ENCODE measurements at regions not wholly inside any gene's neighbourhood (a gene's known extent, or its start where the extent isn't known, plus 50 kb on each side); places are given as distances from the start of the nearest gene placed in this dataset.

DNA sequence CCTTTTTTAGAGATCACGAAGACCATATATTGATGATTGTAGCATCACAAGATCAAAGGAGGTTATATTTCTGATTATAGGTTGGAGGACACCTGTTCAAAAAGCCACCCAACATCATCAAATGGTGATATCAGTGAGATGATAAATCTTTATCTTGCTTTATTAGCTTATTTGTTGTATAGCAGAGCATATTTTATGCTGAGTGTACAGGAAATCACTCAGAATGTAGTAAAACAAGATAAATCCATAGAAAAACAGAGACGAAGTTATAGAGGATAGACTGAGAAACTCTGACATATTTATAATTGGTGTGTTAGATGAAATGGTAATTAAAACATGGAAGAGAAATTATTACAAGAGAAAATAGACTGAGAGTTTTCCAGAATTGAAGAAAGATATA lies 69.8 kb upstream of the DMAC1 start:
- no peaks in the 10 kb centered on the region for H3K4me1 Mint-ChIP-seq
- Histone ChIP-seq H3K27ac (ENCODE audit: insufficient read length, low read depth, low read length) (no peak overlapping the region), H2AK5ac (ENCODE audit: insufficient read length, low read length) (no peak overlapping the region), H3K4ac (ENCODE audit: low read depth, low read length) (no peak overlapping the region), H4K20me1 (ENCODE audit: control insufficient read depth, insufficient read depth, insufficient read length) (no peaks in the 10 kb centered on the region), H3K9ac (ENCODE audit: extremely low read depth, insufficient read length, low read length) (no peak overlapping the region), H3K79me1 (ENCODE audit: insufficient read depth, low read depth, low read length, poor library complexity, severe bottlenecking) (no peaks in the 10 kb centered on the region), H3T11ph (ENCODE audit: low read length) (no peak overlapping the region), H3K79me2 (ENCODE audit: insufficient read depth, low read length) (no peaks in the 10 kb centered on the region), H3K56ac (ENCODE audit: insufficient read length, low read depth, low read length) (no peak overlapping the region), H3K23ac (ENCODE audit: insufficient read length, low read depth, low read length) (no peak overlapping the region), H2BK15ac (ENCODE audit: low read depth, low read length) (no peak overlapping the region), H3K27me3 (ENCODE audit: insufficient read depth, low read length) (no peaks in the 10 kb centered on the region), H3K18ac (ENCODE audit: insufficient read length, low read depth, low read length) (no peak overlapping the region), H4K91ac (ENCODE audit: insufficient read length, low read depth, low read length) (no peak overlapping the region), H3K14ac (ENCODE audit: insufficient read depth, low read length) (no peak overlapping the region), H2BK20ac (ENCODE audit: low read depth, low read length, poor library complexity, severe bottlenecking) (no peak overlapping the region), H3K4me1 (ENCODE audit: insufficient read depth, low read length) (no peaks in the 10 kb centered on the region), H3K9me3 (ENCODE audit: control insufficient read depth, low read depth, low read length) (no peaks in the 10 kb centered on the region), H2BK120ac (ENCODE audit: low read depth, low read length, poor library complexity, severe bottlenecking) (no peak overlapping the region), H4K5ac (ENCODE audit: insufficient read length, low read depth, low read length) (no peak overlapping the region), H2AFZ (ENCODE audit: low read length) (no peak overlapping the region), H2BK5ac (ENCODE audit: insufficient read length, low read length) (no peak overlapping the region), H3K23me2 (ENCODE audit: insufficient read length, low read depth, low read length, poor library complexity, severe bottlenecking) (no peaks in the 10 kb centered on the region), H4K8ac (replicated peaks; ENCODE audit: insufficient read length, low read depth, low read length) (no peak overlapping the region), H2BK12ac (ENCODE audit: insufficient read length, low read depth, low read length) (no peak overlapping the region), H3K4me2 (ENCODE audit: insufficient read depth, insufficient read length, low read length) (no peak overlapping the region)
- peaks cover 0 to 2% of the 10 kb centered on the region in 2 experiments; a peak in 2 of 5 replicates for H3K9me3 Mint-ChIP-seq
- H3K4me3 Mint-ChIP-seq: no peak overlapping the region
- H3K27me3 Mint-ChIP-seq (ENCODE audit: low read depth): no peaks in the 10 kb centered on the region
- WGBS (ENCODE audit: extremely low coverage, insufficient read length, low lambda C conversion rate): no CpG with 5 or more reads among the region's 2 CpGs
- no peak for DNase-seq
- H3K36me3 Mint-ChIP-seq (ENCODE audit: insufficient read depth in 1 of 3, low read depth in 3 of 3): no peaks in the 10 kb centered on the region
- TF ChIP-seq, protein P1, sequence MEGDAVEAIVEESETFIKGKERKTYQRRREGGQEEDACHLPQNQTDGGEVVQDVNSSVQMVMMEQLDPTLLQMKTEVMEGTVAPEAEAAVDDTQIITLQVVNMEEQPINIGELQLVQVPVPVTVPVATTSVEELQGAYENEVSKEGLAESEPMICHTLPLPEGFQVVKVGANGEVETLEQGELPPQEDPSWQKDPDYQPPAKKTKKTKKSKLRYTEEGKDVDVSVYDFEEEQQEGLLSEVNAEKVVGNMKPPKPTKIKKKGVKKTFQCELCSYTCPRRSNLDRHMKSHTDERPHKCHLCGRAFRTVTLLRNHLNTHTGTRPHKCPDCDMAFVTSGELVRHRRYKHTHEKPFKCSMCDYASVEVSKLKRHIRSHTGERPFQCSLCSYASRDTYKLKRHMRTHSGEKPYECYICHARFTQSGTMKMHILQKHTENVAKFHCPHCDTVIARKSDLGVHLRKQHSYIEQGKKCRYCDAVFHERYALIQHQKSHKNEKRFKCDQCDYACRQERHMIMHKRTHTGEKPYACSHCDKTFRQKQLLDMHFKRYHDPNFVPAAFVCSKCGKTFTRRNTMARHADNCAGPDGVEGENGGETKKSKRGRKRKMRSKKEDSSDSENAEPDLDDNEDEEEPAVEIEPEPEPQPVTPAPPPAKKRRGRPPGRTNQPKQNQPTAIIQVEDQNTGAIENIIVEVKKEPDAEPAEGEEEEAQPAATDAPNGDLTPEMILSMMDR (conservative IDR thresholded peaks at IDR 0.05): no peak
- no peak overlapping the region for H3K27ac Mint-ChIP-seq

Measured in H9 (cell line).